ENCODE measurements at regions not wholly inside any gene's neighbourhood (a gene's known extent, or its start where the extent isn't known, plus 50 kb on each side); places are given as distances from the start of the nearest gene placed in this dataset.

GRCh38 chr4:16377887-16378286 lies 151.6 kb upstream of the TAPT1 start:
- no peak overlapping the region for H3K4me2 ChIP-seq (ENCODE audit: low read depth, low read length)
- TF ChIP-seq EZH2phosphoT487 (IDR thresholded peaks at IDR 0.05; ENCODE audit: low read length), result no peak
- TF ChIP-seq CTCF (IDR thresholded peaks at IDR 0.05; ENCODE audit: low read length), result no peak
- TF ChIP-seq EZH2 (optimal IDR thresholded peaks at IDR 0.05; ENCODE audit: low read depth, low read length), result no peak
- DNase-seq, result no peak

GRCh38 chr4:16365036-16365569 lies 138.8 kb upstream of the TAPT1 start:
- no peaks in the 10 kb centered on the region for H3K27me3 ChIP-seq (replicated peaks; ENCODE audit: insufficient read depth, low read length)
- no peak overlapping the region for H3K9ac ChIP-seq (ENCODE audit: low read length)
- no peak overlapping the region for H3K4me3 ChIP-seq (ENCODE audit: low read length)
- no peaks in the 10 kb centered on the region for H3K9me3 ChIP-seq (replicated peaks; ENCODE audit: insufficient read depth, low read length)
- no peaks in the 10 kb centered on the region for H3K36me3 ChIP-seq (replicated peaks; ENCODE audit: insufficient read depth, low read length)
- H3K4me2 ChIP-seq (ENCODE audit: low read depth, low read length), result no peak overlapping the region
- H3F3A ChIP-seq (ENCODE audit: insufficient read depth, low read length), result no peaks in the 10 kb centered on the region
- no peak overlapping the region for H2AFZ ChIP-seq (ENCODE audit: low read length)
- H3K79me2 ChIP-seq (ENCODE audit: low read length), result no peaks in the 10 kb centered on the region
- no peaks in the 10 kb centered on the region for H3K9me2 ChIP-seq (replicated peaks; ENCODE audit: insufficient read depth, low read length)
- H3K4me1 ChIP-seq (ENCODE audit: low read length), result no peaks in the 10 kb centered on the region
- DNase-seq, result no peak
- H3K27ac ChIP-seq (ENCODE audit: low read length), result no peak overlapping the region
- no peaks in the 10 kb centered on the region for H4K20me1 ChIP-seq (ENCODE audit: insufficient read depth, low read length)
- TF ChIP-seq EZH2phosphoT487 (IDR thresholded peaks at IDR 0.05; ENCODE audit: low read length) (no peak), CTCF (IDR thresholded peaks at IDR 0.05; ENCODE audit: low read length) (no peak), EZH2 (optimal IDR thresholded peaks at IDR 0.05; ENCODE audit: low read depth, low read length) (no peak)

More at GRCh38 chr4:16377887-16378286, 151.6 kb upstream of the TAPT1 start:
- H3K36me3 ChIP-seq (replicated peaks; ENCODE audit: insufficient read depth, low read length), result no peaks in the 10 kb centered on the region
- no peaks in the 10 kb centered on the region for H4K20me1 ChIP-seq (ENCODE audit: insufficient read depth, low read length)
- H3K79me2 ChIP-seq (ENCODE audit: low read length), result no peaks in the 10 kb centered on the region
- H3F3A ChIP-seq (ENCODE audit: insufficient read depth, low read length), result no peaks in the 10 kb centered on the region
- H3K27me3 ChIP-seq (replicated peaks; ENCODE audit: insufficient read depth, low read length), result no peaks in the 10 kb centered on the region
- no peak overlapping the region for H3K9ac ChIP-seq (ENCODE audit: low read length)
- no peak overlapping the region for H2AFZ ChIP-seq (ENCODE audit: low read length)
- H3K9me3 ChIP-seq (replicated peaks; ENCODE audit: insufficient read depth, low read length), result no peaks in the 10 kb centered on the region
- H3K4me1 ChIP-seq (ENCODE audit: low read length), result no peaks in the 10 kb centered on the region
- H3K4me3 ChIP-seq (ENCODE audit: low read length), result no peak overlapping the region
- H3K27ac ChIP-seq (ENCODE audit: low read length), result no peak overlapping the region
- no peaks in the 10 kb centered on the region for H3K9me2 ChIP-seq (replicated peaks; ENCODE audit: insufficient read depth, low read length)

GRCh38 chr4:16360694-16361262 lies 134.5 kb upstream of the TAPT1 start:
- no peak overlapping the region for H3K27ac ChIP-seq (ENCODE audit: low read length)
- no peaks in the 10 kb centered on the region for H3K9me2 ChIP-seq (replicated peaks; ENCODE audit: insufficient read depth, low read length)
- H3K9ac ChIP-seq (ENCODE audit: low read length), result no peak overlapping the region
- H3K36me3 ChIP-seq (replicated peaks; ENCODE audit: insufficient read depth, low read length), result no peaks in the 10 kb centered on the region
- no peaks in the 10 kb centered on the region for H3K4me1 ChIP-seq (ENCODE audit: low read length)
- H3F3A ChIP-seq (ENCODE audit: insufficient read depth, low read length), result no peaks in the 10 kb centered on the region
- DNase-seq, result no peak
- H3K27me3 ChIP-seq (replicated peaks; ENCODE audit: insufficient read depth, low read length), result no peaks in the 10 kb centered on the region
- H2AFZ ChIP-seq (ENCODE audit: low read length), result no peak overlapping the region
- no peak overlapping the region for H3K4me3 ChIP-seq (ENCODE audit: low read length)
- H4K20me1 ChIP-seq (ENCODE audit: insufficient read depth, low read length), result no peaks in the 10 kb centered on the region
- H3K79me2 ChIP-seq (ENCODE audit: low read length), result no peaks in the 10 kb centered on the region
- TF ChIP-seq CTCF (IDR thresholded peaks at IDR 0.05; ENCODE audit: low read length), result no peak
- TF ChIP-seq EZH2 (optimal IDR thresholded peaks at IDR 0.05; ENCODE audit: low read depth, low read length), result no peak
- no peak for TF ChIP-seq EZH2phosphoT487 (IDR thresholded peaks at IDR 0.05; ENCODE audit: low read length)
- no peaks in the 10 kb centered on the region for H3K9me3 ChIP-seq (replicated peaks; ENCODE audit: insufficient read depth, low read length)
- no peak overlapping the region for H3K4me2 ChIP-seq (ENCODE audit: low read depth, low read length)

All from MM.1S (cell line).